ENCODE measurements at regions not wholly inside any gene's neighbourhood (a gene's known extent, or its start where the extent isn't known, plus 50 kb on each side); places are given as distances from the start of the nearest gene placed in this dataset.

GRCh38 chr20:11550657-11551338 is 366.9 kb upstream of the BTBD3 start:
- H3K9me3 ChIP-seq = no peaks in the 10 kb centered on the region
- TF ChIP-seq CTCF (IDR thresholded peaks at IDR 0.05) = no peak
- H3K27ac ChIP-seq = no peak overlapping the region
- H3K27me3 ChIP-seq = no peaks in the 10 kb centered on the region
- intact Hi-C loops (cut with DNase I; ENCODE audit: low total_unique reads) = no loop called here
- H3K4me3 ChIP-seq = no peak overlapping the region
- H3K4me1 ChIP-seq = no peaks in the 10 kb centered on the region
- no peaks in the 10 kb centered on the region for H3K36me3 ChIP-seq
- DNase-seq = no peak

GRCh38 chr20:11551479-11551878 is 366.2 kb upstream of the BTBD3 start:
- Histone ChIP-seq H3K4me1 (no peaks in the 10 kb centered on the region), H3K27me3 (no peaks in the 10 kb centered on the region), H3K9me3 (no peaks in the 10 kb centered on the region), H3K36me3 (no peaks in the 10 kb centered on the region), H3K4me3 (no peak overlapping the region), H3K27ac (no peak overlapping the region)
- intact Hi-C loops (cut with DNase I; ENCODE audit: low total_unique reads) = no loop called here
- no peak for TF ChIP-seq CTCF (IDR thresholded peaks at IDR 0.05)
- DNase-seq = no peak

- H3K4me3 ChIP-seq = no peak overlapping the region
- intact Hi-C loops (cut with DNase I; ENCODE audit: low total_unique reads) = no loop called here
- H3K27me3 ChIP-seq = no peaks in the 10 kb centered on the region
- H3K27ac ChIP-seq = no peak overlapping the region
- H3K4me1 ChIP-seq = no peaks in the 10 kb centered on the region
- no peaks in the 10 kb centered on the region for H3K36me3 ChIP-seq
- no peak for TF ChIP-seq CTCF (IDR thresholded peaks at IDR 0.05)
- DNase-seq = no peak
- no peaks in the 10 kb centered on the region for H3K9me3 ChIP-seq
These were observed 364.1 kb upstream of the BTBD3 start for GRCh38 chr20:11553603-11554002.

GRCh38 chr20:11555510-11555909 is 362.2 kb upstream of the BTBD3 start:
- Histone ChIP-seq H3K4me3 (no peak overlapping the region), H3K27ac (no peak overlapping the region), H3K9me3 (no peaks in the 10 kb centered on the region), H3K4me1 (no peaks in the 10 kb centered on the region), H3K27me3 (no peaks in the 10 kb centered on the region), H3K36me3 (no peaks in the 10 kb centered on the region)
- TF ChIP-seq CTCF (IDR thresholded peaks at IDR 0.05) = no peak
- no peak for DNase-seq
- intact Hi-C loops (cut with DNase I; ENCODE audit: low total_unique reads) = no loop called here

DNA sequence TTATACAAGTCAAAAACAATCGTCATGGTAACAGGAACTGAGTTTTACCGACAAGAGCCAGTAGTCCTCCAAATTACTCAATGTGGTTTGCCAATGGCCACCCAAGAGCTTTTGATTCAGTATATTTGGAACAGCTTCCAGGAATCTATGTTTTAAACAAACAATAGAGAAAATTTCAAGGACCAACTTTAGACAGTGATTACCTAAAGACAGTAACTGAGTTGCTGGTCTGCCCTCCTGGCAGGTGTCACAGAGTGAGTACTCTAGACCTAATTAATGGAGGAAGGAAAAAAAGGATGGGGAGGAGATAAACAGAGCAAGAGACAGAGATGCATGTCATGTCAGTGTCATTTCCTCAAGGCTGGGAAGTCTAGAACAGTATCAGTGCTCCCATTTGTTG is 361.3 kb upstream of the BTBD3 start:
- no peaks in the 10 kb centered on the region for H3K27me3 ChIP-seq
- intact Hi-C loops (cut with DNase I; ENCODE audit: low total_unique reads) = no loop called here

More for the DNA sequence above, 361.3 kb upstream of the BTBD3 start:
- no peak for TF ChIP-seq CTCF (IDR thresholded peaks at IDR 0.05)
- no peak for DNase-seq
- Histone ChIP-seq H3K9me3 (no peaks in the 10 kb centered on the region), H3K4me3 (no peak overlapping the region), H3K4me1 (no peaks in the 10 kb centered on the region), H3K27ac (no peak overlapping the region), H3K36me3 (no peaks in the 10 kb centered on the region)

All from tibial artery (tissue), 4 donors.